ENCODE measurements at regions not wholly inside any gene's neighbourhood (a gene's known extent, or its start where the extent isn't known, plus 50 kb on each side); places are given as distances from the start of the nearest gene placed in this dataset.

DNA sequence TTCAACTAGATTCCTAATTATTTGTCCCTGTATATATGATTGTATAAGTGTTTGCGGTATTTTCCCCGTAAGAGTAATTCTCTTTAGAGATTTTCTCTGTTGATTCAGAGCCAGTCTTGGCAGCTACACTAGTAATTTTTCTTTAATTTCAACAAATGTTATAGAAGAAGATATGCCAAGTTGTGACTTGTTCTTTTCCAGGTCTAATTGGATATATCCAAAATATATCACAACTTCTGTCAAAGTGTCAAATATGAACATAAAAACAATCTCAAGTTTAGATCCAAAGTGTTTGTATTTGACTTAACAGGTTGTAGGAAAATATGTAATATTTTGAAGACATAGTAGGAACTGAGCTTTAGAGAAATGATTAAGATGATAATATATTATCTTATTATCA is 733.9 kb upstream of the SLITRK5 start:
- TF ChIP-seq, protein P1, sequence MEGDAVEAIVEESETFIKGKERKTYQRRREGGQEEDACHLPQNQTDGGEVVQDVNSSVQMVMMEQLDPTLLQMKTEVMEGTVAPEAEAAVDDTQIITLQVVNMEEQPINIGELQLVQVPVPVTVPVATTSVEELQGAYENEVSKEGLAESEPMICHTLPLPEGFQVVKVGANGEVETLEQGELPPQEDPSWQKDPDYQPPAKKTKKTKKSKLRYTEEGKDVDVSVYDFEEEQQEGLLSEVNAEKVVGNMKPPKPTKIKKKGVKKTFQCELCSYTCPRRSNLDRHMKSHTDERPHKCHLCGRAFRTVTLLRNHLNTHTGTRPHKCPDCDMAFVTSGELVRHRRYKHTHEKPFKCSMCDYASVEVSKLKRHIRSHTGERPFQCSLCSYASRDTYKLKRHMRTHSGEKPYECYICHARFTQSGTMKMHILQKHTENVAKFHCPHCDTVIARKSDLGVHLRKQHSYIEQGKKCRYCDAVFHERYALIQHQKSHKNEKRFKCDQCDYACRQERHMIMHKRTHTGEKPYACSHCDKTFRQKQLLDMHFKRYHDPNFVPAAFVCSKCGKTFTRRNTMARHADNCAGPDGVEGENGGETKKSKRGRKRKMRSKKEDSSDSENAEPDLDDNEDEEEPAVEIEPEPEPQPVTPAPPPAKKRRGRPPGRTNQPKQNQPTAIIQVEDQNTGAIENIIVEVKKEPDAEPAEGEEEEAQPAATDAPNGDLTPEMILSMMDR (conservative IDR thresholded peaks at IDR 0.05) = no peak
- no peak for TF ChIP-seq ZFX (IDR thresholded peaks at IDR 0.05)
